Loucy (cell line): ENCODE measurements at regions not wholly inside any gene's neighbourhood (a gene's known extent, or its start where the extent isn't known, plus 50 kb on each side); places are given as distances from the start of the nearest gene placed in this dataset.

Source experiments
- H2AFZ ChIP-seq: fragments of 200-600 bp; sonication (generic); 2 replicates; pipeline ENCODE4 v1.6.0; 2016; ENCODE audit warnings: antibody characterized with exemption, mild to moderate bottlenecking, low read length, moderate library complexity
- H3F3A ChIP-seq: fragments of 200-600 bp; 2 replicates; pipeline ENCODE4 v1.6.0; 2016; ENCODE audit warnings: antibody characterized with exemption, low read depth, mild to moderate bottlenecking
- H3K27me3 ChIP-seq: fragments of 200-600 bp; sonication (generic); 2 replicates; pipeline ENCODE4 v1.6.1; 2014; ENCODE audit warnings: low read length, mild to moderate bottlenecking; ENCODE audit not compliant: insufficient read depth, poor library complexity, severe bottlenecking
- H3K36me3 ChIP-seq: fragments of 200-600 bp; sonication (generic); 2 replicates; pipeline ENCODE4 v1.6.1; 2016; ENCODE audit warnings: low read length; ENCODE audit not compliant: insufficient read depth
- H3K4me1 ChIP-seq: fragments of 200-600 bp; sonication (generic); 2 replicates; pipeline ENCODE4 v1.5.1; 2014; ENCODE audit warnings: low read length, mild to moderate bottlenecking; ENCODE audit not compliant: insufficient read depth, poor library complexity, severe bottlenecking
- H3K4me2 ChIP-seq: fragments of 200-600 bp; sonication (generic); 2 replicates; pipeline ENCODE4 v1.6.0; 2014; ENCODE audit warnings: antibody characterized with exemption, low read length, low read depth, mild to moderate bottlenecking; ENCODE audit not compliant: poor library complexity, severe bottlenecking
- H3K4me3 ChIP-seq: fragments of 200-600 bp; sonication (generic); 2 replicates; pipeline ENCODE4 v1.5.1; 2014; ENCODE audit warnings: low read length, mild to moderate bottlenecking, mixed read lengths; ENCODE audit not compliant: poor library complexity, severe bottlenecking
- H3K79me2 ChIP-seq: fragments of 200-600 bp; sonication (generic); 2 replicates; pipeline ENCODE4 v1.6.1; 2014; ENCODE audit warnings: low read length; ENCODE audit not compliant: insufficient read depth
- H3K9ac ChIP-seq: fragments of 200-600 bp; sonication (generic); 2 replicates; pipeline ENCODE4 v1.6.0; 2014; ENCODE audit warnings: mild to moderate bottlenecking, low read depth, low read length, moderate library complexity; ENCODE audit not compliant: poor library complexity, severe bottlenecking
- H3K9me2 ChIP-seq: fragments of 200-600 bp; sonication (generic); replicated peaks from 2 replicates; pipeline ENCODE4 v1.6.1; 2016; ENCODE audit warnings: low read depth, low read length, mixed read lengths
- H3K9me3 ChIP-seq: fragments of 200-600 bp; sonication (generic); 2 replicates; pipeline ENCODE4 v1.6.1; 2014; ENCODE audit warnings: mild to moderate bottlenecking, antibody characterized with exemption, low read length, low read depth; ENCODE audit not compliant: insufficient read depth
- H4K20me1 ChIP-seq: fragments of 200-600 bp; sonication (generic); 2 replicates; pipeline ENCODE4 v1.6.0; 2014; ENCODE audit warnings: antibody characterized with exemption, low read length, mild to moderate bottlenecking; ENCODE audit not compliant: insufficient read depth, poor library complexity, severe bottlenecking
- EZH2phosphoT487 ChIP-seq: fragments of 200-600 bp; IDR thresholded peaks from 2 replicates; pipeline ENCODE4 v1.6.1; 2018; ENCODE audit warnings: antibody characterized with exemption, mild to moderate bottlenecking, moderate library complexity, borderline replicate concordance
- TF ChIP-seq, protein P1 (sequence below): fragments of 200-600 bp; sonication (generic); conservative IDR thresholded peaks from 2 replicates; pipeline ENCODE4 v1.5.1; 2014; ENCODE audit warnings: mild to moderate bottlenecking, antibody characterized with exemption, low read length

DNA sequence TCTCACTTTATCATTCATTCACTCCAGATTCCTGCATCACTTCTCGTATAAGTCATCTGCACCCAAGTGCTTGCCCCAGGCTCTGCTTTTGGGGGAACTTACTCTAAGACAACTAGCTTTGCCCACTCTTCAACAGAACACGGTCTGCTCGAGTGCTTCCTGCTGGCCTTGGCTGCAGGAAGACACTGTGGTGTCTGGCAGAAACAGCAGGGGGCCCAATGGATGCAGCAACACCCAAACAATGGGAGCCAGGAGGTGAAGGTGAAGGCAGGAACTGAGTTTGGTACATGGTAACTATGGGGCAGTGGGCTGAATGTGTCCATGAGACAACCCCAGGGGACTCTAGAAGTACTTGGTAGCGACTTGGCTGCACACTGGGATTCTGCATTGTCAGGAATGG is 344.0 kb downstream of the REEP3 start:
- Histone ChIP-seq H4K20me1 (no peaks in the 10 kb centered on the region), H3K4me3 (no peak overlapping the region), H3K9me3 (no peaks in the 10 kb centered on the region), H3K4me2 (peak overlapping the region; percentile 84), H3K9me2 (no peaks in the 10 kb centered on the region), H3F3A (no peaks in the 10 kb centered on the region), H3K36me3 (no peaks in the 10 kb centered on the region), H3K9ac (no peak overlapping the region), H3K4me1 (peaks cover 7% of the 10 kb centered on the region), H3K27me3 (no peaks in the 10 kb centered on the region), H3K79me2 (no peaks in the 10 kb centered on the region), H2AFZ (peak overlapping the region; percentile 85)
- TF ChIP-seq, protein P1, sequence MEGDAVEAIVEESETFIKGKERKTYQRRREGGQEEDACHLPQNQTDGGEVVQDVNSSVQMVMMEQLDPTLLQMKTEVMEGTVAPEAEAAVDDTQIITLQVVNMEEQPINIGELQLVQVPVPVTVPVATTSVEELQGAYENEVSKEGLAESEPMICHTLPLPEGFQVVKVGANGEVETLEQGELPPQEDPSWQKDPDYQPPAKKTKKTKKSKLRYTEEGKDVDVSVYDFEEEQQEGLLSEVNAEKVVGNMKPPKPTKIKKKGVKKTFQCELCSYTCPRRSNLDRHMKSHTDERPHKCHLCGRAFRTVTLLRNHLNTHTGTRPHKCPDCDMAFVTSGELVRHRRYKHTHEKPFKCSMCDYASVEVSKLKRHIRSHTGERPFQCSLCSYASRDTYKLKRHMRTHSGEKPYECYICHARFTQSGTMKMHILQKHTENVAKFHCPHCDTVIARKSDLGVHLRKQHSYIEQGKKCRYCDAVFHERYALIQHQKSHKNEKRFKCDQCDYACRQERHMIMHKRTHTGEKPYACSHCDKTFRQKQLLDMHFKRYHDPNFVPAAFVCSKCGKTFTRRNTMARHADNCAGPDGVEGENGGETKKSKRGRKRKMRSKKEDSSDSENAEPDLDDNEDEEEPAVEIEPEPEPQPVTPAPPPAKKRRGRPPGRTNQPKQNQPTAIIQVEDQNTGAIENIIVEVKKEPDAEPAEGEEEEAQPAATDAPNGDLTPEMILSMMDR = no peak
- no peak for TF ChIP-seq EZH2phosphoT487

DNA sequence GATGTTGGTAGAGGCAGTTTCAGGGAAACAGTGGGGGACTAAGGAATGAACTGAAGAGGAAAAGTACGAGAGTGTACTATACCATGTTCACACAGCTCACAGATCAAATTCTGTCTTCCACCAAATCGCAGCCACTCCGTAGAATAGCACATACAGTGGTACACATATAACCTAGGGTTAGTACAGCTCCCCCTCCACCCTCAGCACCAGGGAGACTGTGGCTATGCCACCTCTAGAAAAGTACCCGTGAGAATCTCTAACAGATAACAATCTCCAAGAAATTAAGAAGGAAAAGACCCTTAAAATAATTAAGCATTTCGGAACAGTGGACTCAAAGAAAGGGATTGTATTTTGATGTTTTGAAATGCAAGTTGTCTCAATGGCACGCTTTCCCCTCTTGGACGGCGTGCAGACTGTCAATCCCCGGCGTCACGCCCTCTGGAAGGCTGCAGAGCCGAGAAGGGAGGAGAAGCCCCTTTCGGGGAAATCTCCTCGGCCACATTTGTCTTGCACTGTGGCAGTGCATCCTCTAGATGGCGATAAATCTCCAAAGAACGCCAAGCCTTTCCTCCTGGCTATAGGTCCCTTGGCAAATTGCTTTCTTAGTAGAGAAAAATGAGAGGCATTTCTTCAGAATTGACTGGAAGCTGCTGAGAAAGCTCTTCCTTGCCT is 345.0 kb downstream of the REEP3 start:
- peak overlapping the region; percentile 61 for H3K4me3 ChIP-seq
- H2AFZ ChIP-seq = peak overlapping the region; percentile 85
- H3K4me2 ChIP-seq = peak overlapping the region; percentile 84

DNA sequence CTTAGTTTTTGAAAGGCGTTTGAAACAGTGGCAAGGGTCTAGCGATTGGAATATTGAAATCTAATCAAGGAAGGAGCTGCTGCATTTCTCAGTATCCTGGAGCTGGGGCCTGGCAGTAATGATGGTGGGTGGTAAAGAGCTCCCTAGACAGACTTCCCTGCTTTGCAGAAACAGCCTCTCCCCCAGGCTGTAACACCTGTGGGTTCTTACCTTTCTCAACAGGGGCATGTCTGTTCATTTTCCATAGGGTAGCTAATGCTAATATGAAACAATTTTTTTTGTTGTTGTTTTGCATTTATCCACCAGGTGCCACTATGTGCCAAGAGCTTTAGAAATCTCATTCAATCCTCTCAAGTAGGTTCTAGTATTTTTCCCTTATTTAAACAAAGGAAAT is 345.5 kb downstream of the REEP3 start:
- no peaks in the 10 kb centered on the region for H3K27me3 ChIP-seq
- peaks cover 7% of the 10 kb centered on the region for H3K4me1 ChIP-seq
- H2AFZ ChIP-seq = peak overlapping the region; percentile 74
- no peaks in the 10 kb centered on the region for H3K36me3 ChIP-seq
- no peaks in the 10 kb centered on the region for H3K9me3 ChIP-seq
- TF ChIP-seq, protein P1 = peak; percentile 67
- TF ChIP-seq EZH2phosphoT487 = no peak
- H3K79me2 ChIP-seq = no peaks in the 10 kb centered on the region
- H3K4me2 ChIP-seq = peak overlapping the region; percentile 84
- no peaks in the 10 kb centered on the region for H3F3A ChIP-seq
- H3K9me2 ChIP-seq = no peaks in the 10 kb centered on the region
- H3K9ac ChIP-seq = no peak overlapping the region
- H4K20me1 ChIP-seq = no peaks in the 10 kb centered on the region
- peak overlapping the region; percentile 61 for H3K4me3 ChIP-seq

More for the DNA sequence above, 345.0 kb downstream of the REEP3 start:
- Histone ChIP-seq H3F3A (no peaks in the 10 kb centered on the region), H3K9ac (peak overlapping the region; percentile 14), H4K20me1 (no peaks in the 10 kb centered on the region), H3K27me3 (no peaks in the 10 kb centered on the region), H3K9me2 (no peaks in the 10 kb centered on the region), H3K79me2 (no peaks in the 10 kb centered on the region), H3K9me3 (no peaks in the 10 kb centered on the region), H3K36me3 (no peaks in the 10 kb centered on the region), H3K4me1 (peaks cover 7% of the 10 kb centered on the region)
- TF ChIP-seq EZH2phosphoT487 = no peak
- TF ChIP-seq, protein P1 = peak; percentile 85
